Glutamatergic neuron (in vitro differentiated cells): ENCODE measurements at regions not wholly inside any gene's neighbourhood (a gene's known extent, or its start where the extent isn't known, plus 50 kb on each side); places are given as distances from the start of the nearest gene placed in this dataset.
A peak's percentile ranks its signal among the peaks of the same experiment; 100 is the strongest.

Experiments used
- DNase-seq: peaks from one replicate; pipeline ENCODE4 v3.0.0; 2022
- H3K27ac Mint-ChIP-seq: one replicate; pipeline ENCODE4 v1.8.0; 2020; ENCODE audit warnings: mild to moderate bottlenecking, mixed read lengths, inconsistent platforms; ENCODE audit not compliant: unreplicated experiment
- H3K27me3 Mint-ChIP-seq: one replicate; pipeline ENCODE4 v1.8.0; 2020; ENCODE audit warnings: mild to moderate bottlenecking, moderate library complexity, mixed read lengths, inconsistent platforms; ENCODE audit not compliant: unreplicated experiment
- H3K36me3 Mint-ChIP-seq: one replicate; pipeline ENCODE4 v1.8.0; 2020; ENCODE audit warnings: mild to moderate bottlenecking, mixed read lengths, inconsistent platforms; ENCODE audit not compliant: unreplicated experiment
- H3K4me1 Mint-ChIP-seq: one replicate; pipeline ENCODE4 v1.8.0; 2020; ENCODE audit warnings: mild to moderate bottlenecking, low read depth, mixed read lengths, inconsistent platforms; ENCODE audit not compliant: unreplicated experiment
- H3K4me3 Mint-ChIP-seq: one replicate; pipeline ENCODE4 v1.8.0; 2020; ENCODE audit warnings: mild to moderate bottlenecking, mixed read lengths, inconsistent platforms; ENCODE audit not compliant: unreplicated experiment
- H3K9me3 Mint-ChIP-seq: one replicate; pipeline ENCODE4 v1.8.0; 2020; ENCODE audit warnings: mild to moderate bottlenecking, moderate library complexity, mixed read lengths, inconsistent platforms; ENCODE audit not compliant: unreplicated experiment
- TF ChIP-seq, protein P1 (sequence below): fragments of 200-600 bp; sonication (generic); IDR thresholded peaks from one replicate; pipeline ENCODE4 v1.5.0; 2021; ENCODE audit not compliant: partially characterized antibody, unreplicated experiment

DNA sequence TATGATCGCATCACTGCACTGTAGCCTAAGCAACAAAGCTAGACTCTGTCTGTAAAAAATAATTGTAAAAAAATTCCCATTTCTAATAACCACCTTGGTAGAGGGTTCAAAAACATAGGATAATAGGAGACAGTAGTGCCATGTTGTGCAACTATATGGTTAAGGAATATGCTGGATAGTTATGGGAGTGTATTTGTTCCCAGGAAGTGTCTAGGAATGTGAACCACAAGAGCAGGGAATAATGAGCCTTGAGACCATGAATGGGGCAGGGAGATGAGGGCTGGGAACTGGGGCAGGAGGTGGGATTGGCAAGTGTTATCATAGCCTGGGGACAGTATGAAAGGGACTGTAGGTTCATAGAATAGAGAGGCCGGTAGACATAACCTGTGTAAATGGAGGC is 50.4 kb downstream of the RUSC2 start:
- peak overlapping the region; percentile 9 for H3K27ac Mint-ChIP-seq
- DNase-seq = no peak
- H3K36me3 Mint-ChIP-seq = peaks cover 9% of the 10 kb centered on the region
- peaks cover 21% of the 10 kb centered on the region for H3K4me1 Mint-ChIP-seq
- peak overlapping the region; percentile 97 for H3K4me3 Mint-ChIP-seq
- H3K9me3 Mint-ChIP-seq = peaks cover 7% of the 10 kb centered on the region
- peaks cover 4% of the 10 kb centered on the region for H3K27me3 Mint-ChIP-seq
- TF ChIP-seq, protein P1, sequence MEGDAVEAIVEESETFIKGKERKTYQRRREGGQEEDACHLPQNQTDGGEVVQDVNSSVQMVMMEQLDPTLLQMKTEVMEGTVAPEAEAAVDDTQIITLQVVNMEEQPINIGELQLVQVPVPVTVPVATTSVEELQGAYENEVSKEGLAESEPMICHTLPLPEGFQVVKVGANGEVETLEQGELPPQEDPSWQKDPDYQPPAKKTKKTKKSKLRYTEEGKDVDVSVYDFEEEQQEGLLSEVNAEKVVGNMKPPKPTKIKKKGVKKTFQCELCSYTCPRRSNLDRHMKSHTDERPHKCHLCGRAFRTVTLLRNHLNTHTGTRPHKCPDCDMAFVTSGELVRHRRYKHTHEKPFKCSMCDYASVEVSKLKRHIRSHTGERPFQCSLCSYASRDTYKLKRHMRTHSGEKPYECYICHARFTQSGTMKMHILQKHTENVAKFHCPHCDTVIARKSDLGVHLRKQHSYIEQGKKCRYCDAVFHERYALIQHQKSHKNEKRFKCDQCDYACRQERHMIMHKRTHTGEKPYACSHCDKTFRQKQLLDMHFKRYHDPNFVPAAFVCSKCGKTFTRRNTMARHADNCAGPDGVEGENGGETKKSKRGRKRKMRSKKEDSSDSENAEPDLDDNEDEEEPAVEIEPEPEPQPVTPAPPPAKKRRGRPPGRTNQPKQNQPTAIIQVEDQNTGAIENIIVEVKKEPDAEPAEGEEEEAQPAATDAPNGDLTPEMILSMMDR = no peak

DNA sequence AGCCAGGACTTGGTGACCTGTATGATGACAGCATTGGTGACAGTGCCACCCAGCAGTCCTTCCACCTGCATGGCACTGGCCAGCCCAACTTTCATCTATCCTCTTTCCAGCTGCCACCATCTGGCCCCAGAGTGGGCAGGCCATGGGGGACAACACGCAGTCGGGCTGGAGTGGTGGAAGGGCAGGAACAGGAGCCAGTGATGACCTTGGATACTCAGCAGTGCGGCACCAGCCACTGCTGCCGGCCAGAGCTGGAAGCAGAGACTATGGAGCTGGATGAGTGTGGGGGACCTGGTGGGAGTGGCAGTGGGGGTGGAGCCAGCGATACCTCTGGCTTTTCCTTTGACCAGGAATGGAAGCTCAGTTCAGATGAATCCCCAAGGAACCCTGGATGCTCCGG is 56.9 kb downstream of the RUSC2 start:
- Mint-ChIP-seq H3K4me1 (no peaks in the 10 kb centered on the region), H3K4me3 (no peak overlapping the region), H3K27ac (no peak overlapping the region), H3K9me3 (peaks cover 1% of the 10 kb centered on the region), H3K27me3 (no peaks in the 10 kb centered on the region), H3K36me3 (peaks cover 18% of the 10 kb centered on the region)
- TF ChIP-seq, protein P1 = no peak
- no peak for DNase-seq

DNA sequence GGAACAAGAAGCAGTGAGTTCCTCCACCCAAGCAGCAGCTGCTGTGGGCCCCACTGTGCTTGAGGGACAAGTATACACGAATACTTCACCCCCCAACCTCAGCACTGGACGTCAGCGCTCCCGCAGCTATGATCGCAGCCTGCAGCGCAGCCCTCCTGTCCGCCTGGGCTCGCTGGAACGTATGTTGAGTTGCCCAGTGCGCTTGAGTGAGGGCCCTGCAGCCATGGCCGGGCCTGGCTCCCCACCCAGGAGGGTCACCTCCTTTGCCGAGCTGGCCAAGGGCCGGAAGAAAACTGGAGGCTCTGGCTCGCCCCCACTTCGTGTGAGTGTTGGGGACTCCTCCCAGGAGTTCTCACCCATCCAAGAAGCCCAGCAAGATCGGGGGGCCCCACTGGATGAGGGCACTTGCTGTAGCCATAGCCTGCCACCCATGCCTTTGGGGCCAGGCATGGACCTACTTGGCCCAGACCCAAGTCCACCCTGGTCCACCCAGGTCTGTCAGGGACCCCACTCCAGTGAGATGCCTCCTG is 57.1 kb upstream of the TESK1 start:
- Mint-ChIP-seq H3K9me3 (peaks cover 1% of the 10 kb centered on the region), H3K36me3 (peaks cover 18% of the 10 kb centered on the region), H3K4me1 (no peaks in the 10 kb centered on the region), H3K27me3 (no peaks in the 10 kb centered on the region), H3K27ac (no peak overlapping the region), H3K4me3 (no peak overlapping the region)
- DNase-seq = no peak
- TF ChIP-seq, protein P1 = no peak

DNA sequence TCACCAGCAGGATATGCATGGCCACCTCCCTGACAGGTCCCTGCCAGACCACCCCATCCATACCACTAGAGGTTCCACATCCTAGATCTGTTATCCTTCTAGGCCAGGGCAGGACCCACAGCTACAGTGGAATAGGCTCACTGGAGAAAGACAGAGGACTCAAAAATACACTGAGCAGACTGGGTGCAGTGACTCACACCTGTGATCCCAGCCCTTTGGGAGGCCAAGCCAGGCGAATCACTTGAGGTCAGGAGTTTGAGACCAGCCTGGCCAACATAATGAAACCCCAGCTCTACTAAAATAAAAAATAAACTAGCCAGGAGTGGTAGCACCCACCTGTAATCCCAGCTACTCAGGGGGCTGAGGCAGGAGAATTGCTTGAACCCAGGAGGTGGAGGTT is 56.5 kb upstream of the TESK1 start:
- no peak overlapping the region for H3K27ac Mint-ChIP-seq
- H3K4me3 Mint-ChIP-seq = no peak overlapping the region
- H3K4me1 Mint-ChIP-seq = no peaks in the 10 kb centered on the region
- DNase-seq = no peak
- no peaks in the 10 kb centered on the region for H3K27me3 Mint-ChIP-seq
- H3K9me3 Mint-ChIP-seq = peaks cover 1% of the 10 kb centered on the region
- TF ChIP-seq, protein P1 = no peak
- peaks cover 18% of the 10 kb centered on the region for H3K36me3 Mint-ChIP-seq

DNA sequence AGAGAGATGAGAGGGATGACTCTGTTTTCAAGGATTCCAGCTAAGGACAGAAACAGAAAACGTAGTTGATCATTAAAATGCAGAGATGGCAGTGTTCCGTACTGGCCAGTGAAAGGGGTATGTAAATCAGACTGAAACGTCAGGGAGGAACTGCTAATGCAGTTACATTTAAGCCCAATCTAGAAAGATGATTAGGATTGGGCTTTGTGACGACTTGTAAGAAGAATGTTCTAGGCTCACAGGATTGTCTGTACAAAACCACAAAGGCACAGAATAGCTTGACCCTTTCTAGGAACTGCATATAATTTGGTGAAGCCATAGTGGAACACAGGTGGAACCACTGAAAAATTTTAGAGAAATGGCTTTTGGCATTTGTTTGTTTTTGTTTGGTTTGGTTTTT is 55.6 kb upstream of the TESK1 start:
- H3K27me3 Mint-ChIP-seq = no peaks in the 10 kb centered on the region
- DNase-seq = no peak
- no peak overlapping the region for H3K27ac Mint-ChIP-seq
- no peaks in the 10 kb centered on the region for H3K4me1 Mint-ChIP-seq
- peaks cover 13% of the 10 kb centered on the region for H3K36me3 Mint-ChIP-seq
- peaks cover 1% of the 10 kb centered on the region for H3K9me3 Mint-ChIP-seq
- no peak overlapping the region for H3K4me3 Mint-ChIP-seq
- TF ChIP-seq, protein P1 = no peak
